ENCODE measurements at regions not wholly inside any gene's neighbourhood (a gene's known extent, or its start where the extent isn't known, plus 50 kb on each side); places are given as distances from the start of the nearest gene placed in this dataset.

- intact Hi-C loops (cut with DNase I, micrococcal nuclease), result no loop called here
- H3K27me3 Mint-ChIP-seq, result peaks cover 23% of the 10 kb centered on the region
- no peak for DNase-seq
- no peaks in the 10 kb centered on the region for H3K4me1 Mint-ChIP-seq (ENCODE audit: low read depth)
- ATAC-seq (ENCODE audit: poor library complexity), result no peak
- H3K4me3 Mint-ChIP-seq, result no peak overlapping the region
- TF ChIP-seq CTCF (IDR thresholded peaks at IDR 0.05), result no peak
- H3K9me3 Mint-ChIP-seq, result no peaks in the 10 kb centered on the region
- H3K27me3 ChIP-seq (ENCODE audit: control insufficient read depth in 1 of 2, insufficient read depth in 2 of 2, low read length in 2 of 2), result peaks cover 0 to 2% of the 10 kb centered on the region in 2 experiments
- H3K27ac ChIP-seq (ENCODE audit: low read depth in 1 of 2, low read length in 2 of 2), result no peak overlapping the region
- H3K4me1 ChIP-seq (ENCODE audit: insufficient read depth, low read length), result no peaks in the 10 kb centered on the region
- no peaks in the 10 kb centered on the region for H3K36me3 ChIP-seq (ENCODE audit: insufficient read depth, low read length)
- no peak overlapping the region for H3K27ac Mint-ChIP-seq
- ChIA-PET POLR2A (no interaction called here), CTCF (no interaction called here)
- H3K4me3 ChIP-seq (ENCODE audit: low read length), result no peak overlapping the region
- no peaks in the 10 kb centered on the region for H3K36me3 Mint-ChIP-seq (ENCODE audit: low read depth)
- H3K9me3 ChIP-seq (ENCODE audit: control insufficient read depth in 1 of 2, insufficient read depth in 1 of 2, low read length in 2 of 2), result peaks cover 0 to 12% of the 10 kb centered on the region in 2 experiments
Observed at GRCh38 chr14:104510216-104510615, 69.3 kb upstream of the C14orf180 start.

- ChIA-PET CTCF (no interaction called here), POLR2A (no interaction called here)
- Histone ChIP-seq H3K27ac (ENCODE audit: low read depth in 1 of 2, low read length in 2 of 2) (no peak overlapping the region), H3K4me1 (ENCODE audit: insufficient read depth, low read length) (no peaks in the 10 kb centered on the region), H3K27me3 (ENCODE audit: control insufficient read depth in 1 of 2, insufficient read depth in 2 of 2, low read length in 2 of 2) (peaks cover 0 to 2% of the 10 kb centered on the region in 2 experiments), H3K4me3 (ENCODE audit: low read length) (no peak overlapping the region), H3K9me3 (ENCODE audit: control insufficient read depth in 1 of 2, insufficient read depth in 1 of 2, low read length in 2 of 2) (peaks cover 0 to 9% of the 10 kb centered on the region in 2 experiments), H3K36me3 (ENCODE audit: insufficient read depth, low read length) (no peaks in the 10 kb centered on the region)
- DNase-seq (no peak), ATAC-seq (ENCODE audit: poor library complexity) (no peak)
- no peak overlapping the region for H3K27ac Mint-ChIP-seq
- H3K9me3 Mint-ChIP-seq, result no peaks in the 10 kb centered on the region
- no peaks in the 10 kb centered on the region for H3K36me3 Mint-ChIP-seq (ENCODE audit: low read depth)
- intact Hi-C loops (cut with DNase I, micrococcal nuclease), result no loop called here
- H3K4me1 Mint-ChIP-seq (ENCODE audit: low read depth), result no peaks in the 10 kb centered on the region
- no peak for TF ChIP-seq CTCF (IDR thresholded peaks at IDR 0.05)
- H3K4me3 Mint-ChIP-seq, result no peak overlapping the region
- H3K27me3 Mint-ChIP-seq, result peaks cover 19% of the 10 kb centered on the region
Observed at GRCh38 chr14:104510794-104511611, 68.6 kb upstream of the C14orf180 start.

- TF ChIP-seq CTCF (IDR thresholded peaks at IDR 0.05), result no peak
- ChIA-PET POLR2A (no interaction called here), CTCF (no interaction called here)
- no peaks in the 10 kb centered on the region for H3K36me3 ChIP-seq (ENCODE audit: insufficient read depth, low read length)
- peaks cover 0 to 15% of the 10 kb centered on the region in 2 experiments for H3K9me3 ChIP-seq (ENCODE audit: control insufficient read depth in 1 of 2, insufficient read depth in 1 of 2, low read length in 2 of 2)
- Mint-ChIP-seq H3K4me3 (no peak overlapping the region), H3K27me3 (peaks cover 19% of the 10 kb centered on the region), H3K27ac (no peak overlapping the region), H3K9me3 (no peaks in the 10 kb centered on the region), H3K36me3 (ENCODE audit: low read depth) (no peaks in the 10 kb centered on the region), H3K4me1 (ENCODE audit: low read depth) (no peaks in the 10 kb centered on the region)
- no peak overlapping the region for H3K4me3 ChIP-seq (ENCODE audit: low read length)
- no peak for DNase-seq
- intact Hi-C loops (cut with DNase I, micrococcal nuclease), result no loop called here
- H3K27me3 ChIP-seq (ENCODE audit: control insufficient read depth in 1 of 2, insufficient read depth in 2 of 2, low read length in 2 of 2), result peaks cover 0 to 2% of the 10 kb centered on the region in 2 experiments
- no peak overlapping the region for H3K27ac ChIP-seq (ENCODE audit: low read depth in 1 of 2, low read length in 2 of 2)
- no peak for ATAC-seq (ENCODE audit: poor library complexity)
- H3K4me1 ChIP-seq (ENCODE audit: insufficient read depth, low read length), result no peaks in the 10 kb centered on the region
Observed at GRCh38 chr14:104512061-104512460, 67.5 kb upstream of the C14orf180 start.
